GM23338 (cell line): ENCODE measurements at regions not wholly inside any gene's neighbourhood (a gene's known extent, or its start where the extent isn't known, plus 50 kb on each side); places are given as distances from the start of the nearest gene placed in this dataset.

Experiments used
- ATAC-seq: fragments of 200-7000 bp; cut with Tn5 transposase; 3 replicates; pipeline ENCODE4 v1.9.1; 2020
- DNase-seq: peaks from one replicate; pipeline ENCODE4 v3.0.0-alpha.2; 2015; ENCODE audit warnings: low spot score
- H2AFZ ChIP-seq: fragments of 200-600 bp; sonication (generic); 2 replicates; pipeline ENCODE4 v1.8.0; 2016; ENCODE audit warnings: antibody characterized with exemption, mild to moderate bottlenecking, moderate library complexity
- H3F3A ChIP-seq: fragments of 200-600 bp; sonication (generic); replicated peaks from 2 replicates; pipeline ENCODE4 v1.8.0; 2017; ENCODE audit warnings: antibody characterized with exemption, mixed run types, low read depth
- H3K27ac ChIP-seq: fragments of 200-600 bp; sonication (generic); 2 replicates; pipeline ENCODE4 v1.6.1; 2016; ENCODE audit warnings: low read depth
- H3K27me3 ChIP-seq: fragments of 200-600 bp; sonication (generic); 2 replicates; pipeline ENCODE4 v1.8.0; 2016; ENCODE audit warnings: mild to moderate bottlenecking, mixed run types, moderate library complexity; ENCODE audit not compliant: insufficient read depth
- H3K36me3 ChIP-seq: fragments of 200-600 bp; sonication (generic); 2 replicates; pipeline ENCODE4 v1.8.0; 2016; ENCODE audit warnings: mild to moderate bottlenecking; ENCODE audit not compliant: insufficient read depth
- H3K4me1 ChIP-seq: fragments of 200-600 bp; sonication (generic); 2 replicates; pipeline ENCODE4 v1.8.0; 2016; ENCODE audit warnings: mild to moderate bottlenecking, moderate library complexity; ENCODE audit not compliant: insufficient read depth
- H3K4me2 ChIP-seq: fragments of 200-600 bp; sonication (generic); 2 replicates; pipeline ENCODE4 v1.7.1; 2017; ENCODE audit warnings: mixed run types
- H3K4me3 ChIP-seq: fragments of 200-600 bp; sonication (generic); 2 replicates; pipeline ENCODE4 v1.6.1; 2016; ENCODE audit warnings: mixed run types
- H3K79me2 ChIP-seq: fragments of 200-600 bp; sonication (generic); replicated peaks from 2 replicates; pipeline ENCODE4 v1.8.0; 2017; ENCODE audit warnings: mild to moderate bottlenecking; ENCODE audit not compliant: insufficient read depth
- H3K9me2 ChIP-seq: fragments of 200-600 bp; sonication (generic); 2 replicates; pipeline ENCODE4 v1.8.0; 2017; ENCODE audit not compliant: insufficient read depth
- H4K20me1 ChIP-seq: fragments of 200-600 bp; sonication (generic); replicated peaks from 2 replicates; pipeline ENCODE4 v1.8.0; 2017; ENCODE audit warnings: mild to moderate bottlenecking; ENCODE audit not compliant: insufficient read depth
- H3K27ac Mint-ChIP-seq: 2 replicates; pipeline ENCODE4 v1.8.0; 2020; ENCODE audit warnings: inconsistent platforms, mild to moderate bottlenecking, moderate library complexity, mixed read lengths
- H3K27me3 Mint-ChIP-seq: 3 replicates; pipeline ENCODE4 v1.8.0; 2022; ENCODE audit warnings: low read depth, mild to moderate bottlenecking, moderate library complexity, mixed read lengths, inconsistent platforms; ENCODE audit not compliant: insufficient read depth, poor library complexity
- H3K36me3 Mint-ChIP-seq: 3 replicates; pipeline ENCODE4 v1.8.0; 2021; ENCODE audit warnings: low read depth, mild to moderate bottlenecking, inconsistent platforms, moderate library complexity, mixed read lengths
- H3K4me1 Mint-ChIP-seq: 3 replicates; pipeline ENCODE4 v1.8.0; 2020; ENCODE audit warnings: mild to moderate bottlenecking, inconsistent platforms, mixed read lengths
- H3K4me3 Mint-ChIP-seq: 3 replicates; pipeline ENCODE4 v1.8.0; 2021; ENCODE audit warnings: moderate library complexity, mild to moderate bottlenecking, inconsistent platforms, mixed read lengths
- H3K9me3 Mint-ChIP-seq: 3 replicates; pipeline ENCODE4 v1.8.0; 2020; ENCODE audit warnings: moderate library complexity, mild to moderate bottlenecking, inconsistent platforms, mixed read lengths
- CREB1 ChIP-seq: fragments of 250-450 bp; sonication (Bioruptor Pico); IDR thresholded peaks from 2 replicates; pipeline ENCODE4 v1.5.0; 2020; ENCODE audit warnings: low read depth, mild to moderate bottlenecking, moderate library complexity
- EZH2 ChIP-seq: fragments of 200-600 bp; sonication (generic); IDR thresholded peaks from one replicate; pipeline ENCODE4 v1.8.0; 2017; ENCODE audit warnings: antibody characterized with exemption, mild to moderate bottlenecking, low read depth; ENCODE audit not compliant: unreplicated experiment
- EZH2phosphoT487 ChIP-seq: fragments of 200-600 bp; sonication (generic); IDR thresholded peaks from one replicate; pipeline ENCODE4 v1.8.1; 2018; ENCODE audit warnings: antibody characterized with exemption; ENCODE audit not compliant: unreplicated experiment
- JUNB ChIP-seq: IDR thresholded peaks from one replicate; pipeline ENCODE4 v1.6.1; 2016; ENCODE audit warnings: antibody characterized with exemption; ENCODE audit not compliant: unreplicated experiment
- NANOG ChIP-seq: IDR thresholded peaks from 2 replicates; pipeline ENCODE4 v1.6.1; 2016; ENCODE audit warnings: antibody characterized with exemption, borderline replicate concordance
- POLR2AphosphoS5 ChIP-seq: IDR thresholded peaks from 2 replicates; pipeline ENCODE4 v1.6.1; 2016; ENCODE audit warnings: antibody characterized with exemption, low read depth
- STAT1 ChIP-seq: IDR thresholded peaks from one replicate; pipeline ENCODE4 v1.6.1; 2016; ENCODE audit warnings: antibody characterized with exemption; ENCODE audit not compliant: unreplicated experiment
- ZNF114 ChIP-seq: fragments of 250-450 bp; sonication (Bioruptor Pico); IDR thresholded peaks from 2 replicates; pipeline ENCODE4 v1.5.0; 2020; ENCODE audit warnings: mild to moderate bottlenecking, moderate library complexity
- ZNF331 ChIP-seq: fragments of 250-450 bp; sonication (Bioruptor Pico); IDR thresholded peaks from 2 replicates; pipeline ENCODE4 v1.5.0; 2020; ENCODE audit warnings: low read depth, mild to moderate bottlenecking, moderate library complexity
- ZNF462 ChIP-seq: fragments of 250-450 bp; sonication (Bioruptor Pico); IDR thresholded peaks from 2 replicates; pipeline ENCODE4 v1.5.0; 2020; ENCODE audit warnings: mild to moderate bottlenecking, moderate library complexity
- TF ChIP-seq, protein P1 (sequence below): IDR thresholded peaks from one replicate; pipeline ENCODE4 v1.6.1; 2018; ENCODE audit warnings: antibody characterized with exemption; ENCODE audit not compliant: unreplicated experiment
- TF ChIP-seq, protein P2 (sequence below), 2 experiments: fragments of 200-600 bp in 1 of 2; sonication (generic) in 1 of 2; conservative IDR thresholded peaks; 2 replicates each; pipeline versions ENCODE4 v1.5.1 to v1.6.1; 2016 to 2017; ENCODE audit warnings: antibody characterized with exemption in 2 of 2, low read depth in 2 of 2, mild to moderate bottlenecking in 2 of 2, moderate library complexity in 1 of 2
- TF ChIP-seq, protein P3 (sequence below): IDR thresholded peaks from 2 replicates; pipeline ENCODE4 v1.6.1; 2016; ENCODE audit warnings: antibody characterized with exemption

- H3K79me2 ChIP-seq = no peaks in the 10 kb centered on the region
- no peaks in the 10 kb centered on the region for H3K27me3 ChIP-seq
- no peaks in the 10 kb centered on the region for H4K20me1 ChIP-seq
- no peaks in the 10 kb centered on the region for H3K27me3 Mint-ChIP-seq
- DNase-seq (no peak), ATAC-seq (no peak)
- peaks cover 10% of the 10 kb centered on the region for H3K4me1 Mint-ChIP-seq
- no peak overlapping the region for H3K4me3 ChIP-seq
- H3K4me2 ChIP-seq = no peak overlapping the region
- H3K27ac Mint-ChIP-seq = no peak overlapping the region
- no peaks in the 10 kb centered on the region for H3K4me1 ChIP-seq
- H3K4me3 Mint-ChIP-seq = no peak overlapping the region
- TF ChIP-seq, protein P1, sequence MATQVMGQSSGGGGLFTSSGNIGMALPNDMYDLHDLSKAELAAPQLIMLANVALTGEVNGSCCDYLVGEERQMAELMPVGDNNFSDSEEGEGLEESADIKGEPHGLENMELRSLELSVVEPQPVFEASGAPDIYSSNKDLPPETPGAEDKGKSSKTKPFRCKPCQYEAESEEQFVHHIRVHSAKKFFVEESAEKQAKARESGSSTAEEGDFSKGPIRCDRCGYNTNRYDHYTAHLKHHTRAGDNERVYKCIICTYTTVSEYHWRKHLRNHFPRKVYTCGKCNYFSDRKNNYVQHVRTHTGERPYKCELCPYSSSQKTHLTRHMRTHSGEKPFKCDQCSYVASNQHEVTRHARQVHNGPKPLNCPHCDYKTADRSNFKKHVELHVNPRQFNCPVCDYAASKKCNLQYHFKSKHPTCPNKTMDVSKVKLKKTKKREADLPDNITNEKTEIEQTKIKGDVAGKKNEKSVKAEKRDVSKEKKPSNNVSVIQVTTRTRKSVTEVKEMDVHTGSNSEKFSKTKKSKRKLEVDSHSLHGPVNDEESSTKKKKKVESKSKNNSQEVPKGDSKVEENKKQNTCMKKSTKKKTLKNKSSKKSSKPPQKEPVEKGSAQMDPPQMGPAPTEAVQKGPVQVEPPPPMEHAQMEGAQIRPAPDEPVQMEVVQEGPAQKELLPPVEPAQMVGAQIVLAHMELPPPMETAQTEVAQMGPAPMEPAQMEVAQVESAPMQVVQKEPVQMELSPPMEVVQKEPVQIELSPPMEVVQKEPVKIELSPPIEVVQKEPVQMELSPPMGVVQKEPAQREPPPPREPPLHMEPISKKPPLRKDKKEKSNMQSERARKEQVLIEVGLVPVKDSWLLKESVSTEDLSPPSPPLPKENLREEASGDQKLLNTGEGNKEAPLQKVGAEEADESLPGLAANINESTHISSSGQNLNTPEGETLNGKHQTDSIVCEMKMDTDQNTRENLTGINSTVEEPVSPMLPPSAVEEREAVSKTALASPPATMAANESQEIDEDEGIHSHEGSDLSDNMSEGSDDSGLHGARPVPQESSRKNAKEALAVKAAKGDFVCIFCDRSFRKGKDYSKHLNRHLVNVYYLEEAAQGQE = no peak
- TF ChIP-seq POLR2AphosphoS5 = no peak
- TF ChIP-seq ZNF462 (CRISPR knock-in tag) = no peak
- no peak for TF ChIP-seq NANOG
- TF ChIP-seq STAT1 = no peak
- no peak for TF ChIP-seq EZH2phosphoT487
- TF ChIP-seq ZNF331 (CRISPR knock-in tag) = no peak
- TF ChIP-seq CREB1 (CRISPR knock-in tag) = no peak
- TF ChIP-seq ZNF114 = no peak
- TF ChIP-seq JUNB = no peak
- TF ChIP-seq, protein P2, sequence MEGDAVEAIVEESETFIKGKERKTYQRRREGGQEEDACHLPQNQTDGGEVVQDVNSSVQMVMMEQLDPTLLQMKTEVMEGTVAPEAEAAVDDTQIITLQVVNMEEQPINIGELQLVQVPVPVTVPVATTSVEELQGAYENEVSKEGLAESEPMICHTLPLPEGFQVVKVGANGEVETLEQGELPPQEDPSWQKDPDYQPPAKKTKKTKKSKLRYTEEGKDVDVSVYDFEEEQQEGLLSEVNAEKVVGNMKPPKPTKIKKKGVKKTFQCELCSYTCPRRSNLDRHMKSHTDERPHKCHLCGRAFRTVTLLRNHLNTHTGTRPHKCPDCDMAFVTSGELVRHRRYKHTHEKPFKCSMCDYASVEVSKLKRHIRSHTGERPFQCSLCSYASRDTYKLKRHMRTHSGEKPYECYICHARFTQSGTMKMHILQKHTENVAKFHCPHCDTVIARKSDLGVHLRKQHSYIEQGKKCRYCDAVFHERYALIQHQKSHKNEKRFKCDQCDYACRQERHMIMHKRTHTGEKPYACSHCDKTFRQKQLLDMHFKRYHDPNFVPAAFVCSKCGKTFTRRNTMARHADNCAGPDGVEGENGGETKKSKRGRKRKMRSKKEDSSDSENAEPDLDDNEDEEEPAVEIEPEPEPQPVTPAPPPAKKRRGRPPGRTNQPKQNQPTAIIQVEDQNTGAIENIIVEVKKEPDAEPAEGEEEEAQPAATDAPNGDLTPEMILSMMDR (conservative IDR thresholded peaks at IDR 0.05; ENCODE audit: low read depth in 2 of 2) = no peak
- TF ChIP-seq EZH2 = no peak
- TF ChIP-seq, protein P3, sequence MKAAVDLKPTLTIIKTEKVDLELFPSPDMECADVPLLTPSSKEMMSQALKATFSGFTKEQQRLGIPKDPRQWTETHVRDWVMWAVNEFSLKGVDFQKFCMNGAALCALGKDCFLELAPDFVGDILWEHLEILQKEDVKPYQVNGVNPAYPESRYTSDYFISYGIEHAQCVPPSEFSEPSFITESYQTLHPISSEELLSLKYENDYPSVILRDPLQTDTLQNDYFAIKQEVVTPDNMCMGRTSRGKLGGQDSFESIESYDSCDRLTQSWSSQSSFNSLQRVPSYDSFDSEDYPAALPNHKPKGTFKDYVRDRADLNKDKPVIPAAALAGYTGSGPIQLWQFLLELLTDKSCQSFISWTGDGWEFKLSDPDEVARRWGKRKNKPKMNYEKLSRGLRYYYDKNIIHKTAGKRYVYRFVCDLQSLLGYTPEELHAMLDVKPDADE = no peak
- no peaks in the 10 kb centered on the region for H3K36me3 ChIP-seq
- H2AFZ ChIP-seq = no peak overlapping the region
- H3K9me2 ChIP-seq = no peaks in the 10 kb centered on the region
- no peak overlapping the region for H3K27ac ChIP-seq
- H3K9me3 Mint-ChIP-seq = no peaks in the 10 kb centered on the region
- H3K36me3 Mint-ChIP-seq = no peaks in the 10 kb centered on the region
- H3F3A ChIP-seq = no peaks in the 10 kb centered on the region
These were observed 129.0 kb downstream of the NFKBIZ start for GRCh38 chr3:101978348-101978747.
